A673 (cell line): ENCODE measurements at regions not wholly inside any gene's neighbourhood (a gene's known extent, or its start where the extent isn't known, plus 50 kb on each side); places are given as distances from the start of the nearest gene placed in this dataset.

Experiments used
- EZH2 ChIP-seq: fragments of 200-600 bp; sonication (generic); IDR thresholded peaks from 2 replicates; pipeline ENCODE4 v1.6.1; 2017; ENCODE audit warnings: borderline replicate concordance, low read depth, mild to moderate bottlenecking, mixed read lengths, antibody characterized with exemption, low read length; ENCODE audit not compliant: poor library complexity, severe bottlenecking
- TF ChIP-seq, protein P1 (sequence below): fragments of 300-800, 200-600 bp; sonication (generic); conservative IDR thresholded peaks from 2 replicates; pipeline ENCODE4 v1.5.1; 2017; ENCODE audit warnings: low read depth, mild to moderate bottlenecking, antibody characterized with exemption, low read length, moderate library complexity, mixed read lengths

GRCh38 chr6:14734416-14735340, 511.2 kb upstream of the JARID2 start:
- TF ChIP-seq, protein P1, sequence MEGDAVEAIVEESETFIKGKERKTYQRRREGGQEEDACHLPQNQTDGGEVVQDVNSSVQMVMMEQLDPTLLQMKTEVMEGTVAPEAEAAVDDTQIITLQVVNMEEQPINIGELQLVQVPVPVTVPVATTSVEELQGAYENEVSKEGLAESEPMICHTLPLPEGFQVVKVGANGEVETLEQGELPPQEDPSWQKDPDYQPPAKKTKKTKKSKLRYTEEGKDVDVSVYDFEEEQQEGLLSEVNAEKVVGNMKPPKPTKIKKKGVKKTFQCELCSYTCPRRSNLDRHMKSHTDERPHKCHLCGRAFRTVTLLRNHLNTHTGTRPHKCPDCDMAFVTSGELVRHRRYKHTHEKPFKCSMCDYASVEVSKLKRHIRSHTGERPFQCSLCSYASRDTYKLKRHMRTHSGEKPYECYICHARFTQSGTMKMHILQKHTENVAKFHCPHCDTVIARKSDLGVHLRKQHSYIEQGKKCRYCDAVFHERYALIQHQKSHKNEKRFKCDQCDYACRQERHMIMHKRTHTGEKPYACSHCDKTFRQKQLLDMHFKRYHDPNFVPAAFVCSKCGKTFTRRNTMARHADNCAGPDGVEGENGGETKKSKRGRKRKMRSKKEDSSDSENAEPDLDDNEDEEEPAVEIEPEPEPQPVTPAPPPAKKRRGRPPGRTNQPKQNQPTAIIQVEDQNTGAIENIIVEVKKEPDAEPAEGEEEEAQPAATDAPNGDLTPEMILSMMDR = no peak
- TF ChIP-seq EZH2 = no peak
